Lower leg skin (tissue), 3 donors: ENCODE measurements at regions not wholly inside any gene's neighbourhood (a gene's known extent, or its start where the extent isn't known, plus 50 kb on each side); places are given as distances from the start of the nearest gene placed in this dataset.

Source experiments
- CTCF ChIP-seq, 3 donors: fragments of 450-650 bp; IDR thresholded peaks; one replicate each; pipeline ENCODE4 v1.5.1; 2016; ENCODE audit warnings: antibody characterized with exemption in 3 of 3, mild to moderate bottlenecking in 3 of 3, moderate library complexity in 2 of 3
- POLR2A ChIP-seq, 2 donors: fragments of 450-650 bp; IDR thresholded peaks; one replicate each; pipeline ENCODE4 v1.6.1; 2016 to 2017; ENCODE audit warnings: antibody characterized with exemption in 2 of 2, mild to moderate bottlenecking in 1 of 2, moderate library complexity in 1 of 2

GRCh38 chr4:13212936-13213335, 271.2 kb downstream of the RAB28 start:
- TF ChIP-seq CTCF (IDR thresholded peaks at IDR 0.05) (no peak), POLR2A (IDR thresholded peaks at IDR 0.05) (no peak)
